Kidney (tissue), 13 donors: ENCODE measurements at regions not wholly inside any gene's neighbourhood (a gene's known extent, or its start where the extent isn't known, plus 50 kb on each side); places are given as distances from the start of the nearest gene placed in this dataset.

ENCODE experiments used
- DNase-seq, 5 donors: peaks; one replicate each; pipeline ENCODE4 v3.0.0-alpha.2; 2013 to 2020
- FAIRE-seq: peaks from 2 replicates; lab custom pipeline; 2012; peaks lifted over from hg19 to GRCh38; lab: Jason Lieb, UNC
- H3K27ac ChIP-seq, 2 donors: one replicate each; pipeline ENCODE4 v1.7.0; 2013; ENCODE audit warnings: low read depth in 2 of 2, low read length in 2 of 2, inconsistent platforms in 1 of 2
- H3K27me3 ChIP-seq: one replicate; pipeline ENCODE4 v1.7.1; 2013; ENCODE audit warnings: low read length, inconsistent platforms; ENCODE audit not compliant: control insufficient read depth, insufficient read depth
- H3K36me3 ChIP-seq, 3 donors: one replicate each; pipeline versions ENCODE4 v1.7.0 to v1.7.1; 2013; ENCODE audit warnings: low read length in 3 of 3, control low read depth in 1 of 3, inconsistent platforms in 1 of 3; ENCODE audit not compliant: insufficient read depth in 3 of 3, control insufficient read depth in 2 of 3
- H3K4me1 ChIP-seq, 3 donors: one replicate each; pipeline versions ENCODE4 v1.7.0 to v1.7.1; 2013; ENCODE audit warnings: low read length in 3 of 3, inconsistent platforms in 1 of 3, low read depth in 1 of 3; ENCODE audit not compliant: control insufficient read depth in 2 of 3, insufficient read depth in 2 of 3
- H3K4me3 ChIP-seq, 3 donors: one replicate each; pipeline versions ENCODE4 v1.7.0 to v1.8.1; 2013; ENCODE audit warnings: low read length in 3 of 3, control low read depth in 1 of 3, inconsistent platforms in 1 of 3
- H3K9ac ChIP-seq, 3 donors: one replicate each; pipeline versions ENCODE4 v1.7.0 to v1.7.1; 2013; ENCODE audit warnings: low read length in 3 of 3, control low read depth in 1 of 3, inconsistent platforms in 1 of 3
- H3K9me3 ChIP-seq, 3 donors: one replicate each; pipeline versions ENCODE4 v1.7.0 to v1.7.1; 2013; ENCODE audit warnings: low read length in 3 of 3, control low read depth in 1 of 3, inconsistent platforms in 1 of 3; ENCODE audit not compliant: control insufficient read depth in 2 of 3, insufficient read depth in 1 of 3
- intact Hi-C: fragments of 100-400 bp; cut with DNase I; formaldehyde crosslinking; loops from one replicate; pipeline ENCODE4 v1.11.1; 2022
- TF ChIP-seq, protein P1 (sequence below): IDR thresholded peaks from 3 replicates; pipeline ENCODE4 v1.5.1; 2012; ENCODE audit warnings: mild to moderate bottlenecking, moderate library complexity, borderline replicate concordance; ENCODE audit not compliant: insufficient read depth; ENCODE audit errors: extremely low read depth
- donor health status: control.
- donor health status: control.
- donor health status: control.
- donor health status: control.
- donor health status: control.
- donor health status: DM: yes; HTN: yes; CAD: no.
- donor health status: Normal renal cell carcinoma (clear cell type).

GRCh38 chr2:239715202-239715601 lies 309.9 kb downstream of the NDUFA10 start:
- peaks cover 0 to 12% (median 0%) of the 10 kb centered on the region in 3 donors for H3K9me3 ChIP-seq
- intact Hi-C loops: no loop called here
- TF ChIP-seq, protein P1, sequence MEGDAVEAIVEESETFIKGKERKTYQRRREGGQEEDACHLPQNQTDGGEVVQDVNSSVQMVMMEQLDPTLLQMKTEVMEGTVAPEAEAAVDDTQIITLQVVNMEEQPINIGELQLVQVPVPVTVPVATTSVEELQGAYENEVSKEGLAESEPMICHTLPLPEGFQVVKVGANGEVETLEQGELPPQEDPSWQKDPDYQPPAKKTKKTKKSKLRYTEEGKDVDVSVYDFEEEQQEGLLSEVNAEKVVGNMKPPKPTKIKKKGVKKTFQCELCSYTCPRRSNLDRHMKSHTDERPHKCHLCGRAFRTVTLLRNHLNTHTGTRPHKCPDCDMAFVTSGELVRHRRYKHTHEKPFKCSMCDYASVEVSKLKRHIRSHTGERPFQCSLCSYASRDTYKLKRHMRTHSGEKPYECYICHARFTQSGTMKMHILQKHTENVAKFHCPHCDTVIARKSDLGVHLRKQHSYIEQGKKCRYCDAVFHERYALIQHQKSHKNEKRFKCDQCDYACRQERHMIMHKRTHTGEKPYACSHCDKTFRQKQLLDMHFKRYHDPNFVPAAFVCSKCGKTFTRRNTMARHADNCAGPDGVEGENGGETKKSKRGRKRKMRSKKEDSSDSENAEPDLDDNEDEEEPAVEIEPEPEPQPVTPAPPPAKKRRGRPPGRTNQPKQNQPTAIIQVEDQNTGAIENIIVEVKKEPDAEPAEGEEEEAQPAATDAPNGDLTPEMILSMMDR: no peak
- no peak for FAIRE-seq
- H3K36me3 ChIP-seq: no peaks in the 10 kb centered on the region
- no peak overlapping the region for H3K27ac ChIP-seq
- no peak for DNase-seq
- peaks cover 0 to 7% (median 6%) of the 10 kb centered on the region in 3 donors for H3K4me1 ChIP-seq
- H3K27me3 ChIP-seq: no peaks in the 10 kb centered on the region
- no peak overlapping the region for H3K4me3 ChIP-seq
- no peak overlapping the region for H3K9ac ChIP-seq

GRCh38 chr2:239714116-239714515 lies 311.0 kb downstream of the NDUFA10 start:
- H3K36me3 ChIP-seq: no peaks in the 10 kb centered on the region
- peaks cover 0 to 19% (median 0%) of the 10 kb centered on the region in 3 donors for H3K9me3 ChIP-seq
- no peaks in the 10 kb centered on the region for H3K27me3 ChIP-seq
- no peak overlapping the region for H3K4me3 ChIP-seq
- DNase-seq: peak in 1 of 5 donors; percentile 5
- FAIRE-seq: no peak
- TF ChIP-seq, protein P1: no peak
- peaks cover 0 to 7% (median 6%) of the 10 kb centered on the region in 3 donors for H3K4me1 ChIP-seq
- no peak overlapping the region for H3K27ac ChIP-seq
- intact Hi-C loops: no loop called here
- no peak overlapping the region for H3K9ac ChIP-seq

- H3K9ac ChIP-seq: no peak overlapping the region
- H3K27me3 ChIP-seq: no peaks in the 10 kb centered on the region
- H3K4me3 ChIP-seq: no peak overlapping the region
- intact Hi-C loops: no loop called here
- TF ChIP-seq, protein P1: no peak
- H3K36me3 ChIP-seq: no peaks in the 10 kb centered on the region
- H3K9me3 ChIP-seq: peaks cover 0 to 19% (median 0%) of the 10 kb centered on the region in 3 donors
- H3K4me1 ChIP-seq: peaks cover 0 to 7% (median 6%) of the 10 kb centered on the region in 3 donors
- H3K27ac ChIP-seq: no peak overlapping the region
- no peak for FAIRE-seq
- no peak for DNase-seq
These were observed 311.9 kb upstream of the HDAC4 start for GRCh38 chr2:239712755-239713154.
